ENCODE measurements at regions not wholly inside any gene's neighbourhood (a gene's known extent, or its start where the extent isn't known, plus 50 kb on each side); places are given as distances from the start of the nearest gene placed in this dataset.

GRCh38 chr5:74360535-74361210 lies 279.9 kb downstream of the ENC1 start:
- ATAC-seq (no peak), DNase-seq (no peak)
- Mint-ChIP-seq H3K4me1 (ENCODE audit: low read depth) (no peaks in the 10 kb centered on the region), H3K27me3 (ENCODE audit: low read depth) (peaks cover 2% of the 10 kb centered on the region), H3K36me3 (ENCODE audit: insufficient read depth) (no peaks in the 10 kb centered on the region), H3K4me3 (no peak overlapping the region), H3K9me3 (no peaks in the 10 kb centered on the region)

DNA sequence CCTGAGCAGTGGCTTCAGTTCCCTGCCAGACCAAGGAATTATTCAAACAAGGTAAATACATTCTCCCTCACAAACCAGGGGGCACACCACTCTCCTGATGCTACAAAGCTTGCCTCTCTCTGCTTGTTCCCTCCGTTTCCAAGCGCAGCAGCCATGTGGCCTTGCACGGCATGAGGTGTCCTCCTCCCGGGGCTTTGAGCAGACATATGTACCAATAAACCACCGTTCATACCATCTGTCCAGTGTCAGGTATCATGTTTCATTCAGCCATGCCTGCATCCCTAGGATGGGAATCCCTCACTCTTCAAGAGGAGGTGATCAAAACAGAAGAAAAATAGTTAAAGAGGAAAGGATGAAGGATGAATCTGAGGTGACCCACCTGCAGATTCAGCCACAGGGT lies 282.7 kb downstream of the ENC1 start:
- no peak for ATAC-seq
- DNase-seq = no peak
- Mint-ChIP-seq H3K4me1 (ENCODE audit: low read depth) (no peaks in the 10 kb centered on the region), H3K36me3 (ENCODE audit: insufficient read depth) (no peaks in the 10 kb centered on the region), H3K27me3 (ENCODE audit: low read depth) (peaks cover 5% of the 10 kb centered on the region), H3K4me3 (no peak overlapping the region), H3K9me3 (no peaks in the 10 kb centered on the region)

DNA sequence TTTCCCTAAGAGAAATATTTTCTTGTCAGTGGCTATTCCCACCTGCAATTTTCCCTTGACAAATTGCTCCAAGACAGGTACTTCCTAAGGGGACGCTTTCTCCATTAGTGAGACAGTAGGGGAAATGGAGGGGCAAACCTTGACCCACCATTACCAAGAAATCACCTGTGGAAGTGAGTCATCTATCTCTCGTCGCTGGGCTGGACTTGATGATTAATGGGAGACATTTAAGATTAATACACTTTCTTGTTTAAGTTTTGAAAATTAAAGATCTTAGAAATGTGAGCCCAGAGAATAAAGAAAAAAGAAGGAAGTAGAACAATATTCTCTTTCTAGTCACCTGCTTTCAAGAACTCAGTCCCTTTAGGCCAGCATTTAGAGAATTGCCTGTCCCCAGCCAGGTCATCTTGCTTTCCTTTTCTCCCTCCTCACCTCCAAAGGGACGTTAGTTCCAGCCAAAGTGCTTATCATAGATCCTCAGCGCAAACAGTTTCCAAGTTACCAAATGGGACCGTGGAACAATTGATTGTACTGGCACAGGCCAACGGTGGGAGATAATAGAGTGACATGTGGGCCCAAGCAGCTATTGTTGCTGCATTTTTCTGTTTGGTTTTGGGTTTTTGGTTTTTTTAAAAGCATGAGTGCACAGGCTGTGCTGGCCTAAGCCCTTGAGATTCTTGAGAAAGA lies 284.4 kb downstream of the ENC1 start:
- Mint-ChIP-seq H3K4me1 (ENCODE audit: low read depth) (no peaks in the 10 kb centered on the region), H3K36me3 (ENCODE audit: insufficient read depth) (no peaks in the 10 kb centered on the region), H3K9me3 (no peaks in the 10 kb centered on the region), H3K4me3 (no peak overlapping the region), H3K27me3 (ENCODE audit: low read depth) (peaks cover 11% of the 10 kb centered on the region)
- DNase-seq = no peak
- ATAC-seq = no peak

- H3K4me1 Mint-ChIP-seq (ENCODE audit: low read depth) = no peaks in the 10 kb centered on the region
- H3K27me3 Mint-ChIP-seq (ENCODE audit: low read depth) = peaks cover 14% of the 10 kb centered on the region
- no peaks in the 10 kb centered on the region for H3K9me3 Mint-ChIP-seq
- ATAC-seq = no peak
- DNase-seq = no peak
- no peaks in the 10 kb centered on the region for H3K36me3 Mint-ChIP-seq (ENCODE audit: insufficient read depth)
- no peak overlapping the region for H3K4me3 Mint-ChIP-seq
Measured at GRCh38 chr5:74355041-74355824, 285.3 kb downstream of the ENC1 start.

DNA sequence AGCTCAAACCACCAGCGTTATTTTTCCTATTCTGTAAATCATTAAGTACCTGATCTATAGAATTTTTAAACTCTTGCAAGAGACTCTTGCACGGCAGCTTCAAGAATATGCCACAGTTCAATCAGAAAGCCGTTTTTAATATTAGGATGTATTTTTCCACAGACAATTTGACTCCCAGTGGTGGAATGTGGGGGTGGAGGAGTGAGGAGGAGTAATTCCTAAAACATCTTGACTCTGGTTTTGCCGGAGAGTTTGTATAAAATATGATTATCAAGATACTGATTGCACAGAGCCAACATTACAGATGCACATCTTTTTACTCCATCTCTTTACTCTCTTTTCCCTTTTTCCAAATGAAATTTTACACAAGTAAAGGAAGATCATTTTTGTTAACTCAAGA lies 288.3 kb downstream of the ENC1 start:
- H3K9me3 Mint-ChIP-seq = peaks cover 3% of the 10 kb centered on the region
- no peak for DNase-seq
- no peaks in the 10 kb centered on the region for H3K36me3 Mint-ChIP-seq (ENCODE audit: insufficient read depth)
- ATAC-seq = no peak
- H3K4me1 Mint-ChIP-seq (ENCODE audit: low read depth) = no peaks in the 10 kb centered on the region
- peaks cover 32% of the 10 kb centered on the region for H3K27me3 Mint-ChIP-seq (ENCODE audit: low read depth)
- H3K4me3 Mint-ChIP-seq = no peak overlapping the region

- H3K9me3 Mint-ChIP-seq = no peaks in the 10 kb centered on the region
Measured at GRCh38 chr5:74342948-74343682, 297.4 kb downstream of the ENC1 start.

GRCh38 chr5:74342182-74342581 lies 298.3 kb downstream of the ENC1 start:
- H3K9me3 Mint-ChIP-seq = no peaks in the 10 kb centered on the region
- DNase-seq (no peak), ATAC-seq (no peak)
- peaks cover 10% of the 10 kb centered on the region for H3K27me3 Mint-ChIP-seq (ENCODE audit: low read depth)
- H3K4me3 Mint-ChIP-seq = no peak overlapping the region
- no peaks in the 10 kb centered on the region for H3K4me1 Mint-ChIP-seq (ENCODE audit: low read depth)
- no peaks in the 10 kb centered on the region for H3K36me3 Mint-ChIP-seq (ENCODE audit: insufficient read depth)

More at GRCh38 chr5:74342948-74343682, 297.4 kb downstream of the ENC1 start:
- ATAC-seq (no peak), DNase-seq (no peak)
- Mint-ChIP-seq H3K36me3 (ENCODE audit: insufficient read depth) (no peaks in the 10 kb centered on the region), H3K4me3 (no peak overlapping the region), H3K4me1 (ENCODE audit: low read depth) (no peaks in the 10 kb centered on the region), H3K27me3 (ENCODE audit: low read depth) (peaks cover 9% of the 10 kb centered on the region)

GRCh38 chr5:74341221-74341620 lies 299.3 kb downstream of the ENC1 start:
- H3K36me3 Mint-ChIP-seq (ENCODE audit: insufficient read depth) = no peaks in the 10 kb centered on the region
- H3K27me3 Mint-ChIP-seq (ENCODE audit: low read depth) = peaks cover 10% of the 10 kb centered on the region
- H3K4me3 Mint-ChIP-seq = no peak overlapping the region
- ATAC-seq (no peak), DNase-seq (no peak)
- no peaks in the 10 kb centered on the region for H3K9me3 Mint-ChIP-seq
- no peaks in the 10 kb centered on the region for H3K4me1 Mint-ChIP-seq (ENCODE audit: low read depth)

DNA sequence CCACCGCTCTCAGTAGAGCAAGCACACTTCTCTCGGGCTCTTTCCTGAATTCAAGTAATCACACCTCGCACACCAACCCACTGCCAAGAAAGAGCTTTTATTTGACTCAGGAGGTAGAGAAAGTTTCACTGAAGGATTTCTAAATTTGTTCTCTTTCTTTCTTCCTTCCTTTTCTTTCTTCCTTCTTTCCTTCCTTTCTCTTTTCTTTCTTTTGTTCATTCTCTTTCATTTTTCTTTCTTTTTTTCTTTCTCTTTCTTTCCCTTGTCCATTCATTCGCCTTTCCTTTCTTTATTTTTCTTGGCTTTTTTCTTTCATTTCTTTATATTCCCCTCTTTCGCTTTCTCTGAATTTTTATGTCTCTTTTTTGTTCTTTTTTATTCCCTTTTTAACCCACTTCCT lies 300.1 kb downstream of the ENC1 start:
- peaks cover 10% of the 10 kb centered on the region for H3K27me3 Mint-ChIP-seq (ENCODE audit: low read depth)
- H3K36me3 Mint-ChIP-seq (ENCODE audit: insufficient read depth) = no peaks in the 10 kb centered on the region
- H3K4me1 Mint-ChIP-seq (ENCODE audit: low read depth) = no peaks in the 10 kb centered on the region
- no peak for DNase-seq
- no peak for ATAC-seq
- no peak overlapping the region for H3K4me3 Mint-ChIP-seq
- H3K9me3 Mint-ChIP-seq = no peaks in the 10 kb centered on the region

- Mint-ChIP-seq H3K4me1 (ENCODE audit: low read depth) (no peaks in the 10 kb centered on the region), H3K4me3 (no peak overlapping the region), H3K9me3 (no peaks in the 10 kb centered on the region), H3K27me3 (ENCODE audit: low read depth) (peaks cover 17% of the 10 kb centered on the region), H3K36me3 (ENCODE audit: insufficient read depth) (no peaks in the 10 kb centered on the region)
- DNase-seq (no peak), ATAC-seq (no peak)
Measured at GRCh38 chr5:74337984-74338310, 302.6 kb downstream of the ENC1 start.

- Mint-ChIP-seq H3K9me3 (no peaks in the 10 kb centered on the region), H3K36me3 (ENCODE audit: insufficient read depth) (no peaks in the 10 kb centered on the region), H3K4me3 (no peak overlapping the region), H3K4me1 (ENCODE audit: low read depth) (no peaks in the 10 kb centered on the region), H3K27me3 (ENCODE audit: low read depth) (peaks cover 17% of the 10 kb centered on the region)
- ATAC-seq (no peak), DNase-seq (no peak)
Measured at GRCh38 chr5:74337254-74337983, 303.1 kb downstream of the ENC1 start.

- H3K4me3 Mint-ChIP-seq = no peak overlapping the region
- H3K4me1 Mint-ChIP-seq (ENCODE audit: low read depth) = no peaks in the 10 kb centered on the region
- ATAC-seq (no peak), DNase-seq (no peak)
- H3K36me3 Mint-ChIP-seq (ENCODE audit: insufficient read depth) = no peaks in the 10 kb centered on the region
- peaks cover 19% of the 10 kb centered on the region for H3K27me3 Mint-ChIP-seq (ENCODE audit: low read depth)
- no peaks in the 10 kb centered on the region for H3K9me3 Mint-ChIP-seq
Measured at GRCh38 chr5:74336297-74336696, 304.2 kb downstream of the ENC1 start.

DNA sequence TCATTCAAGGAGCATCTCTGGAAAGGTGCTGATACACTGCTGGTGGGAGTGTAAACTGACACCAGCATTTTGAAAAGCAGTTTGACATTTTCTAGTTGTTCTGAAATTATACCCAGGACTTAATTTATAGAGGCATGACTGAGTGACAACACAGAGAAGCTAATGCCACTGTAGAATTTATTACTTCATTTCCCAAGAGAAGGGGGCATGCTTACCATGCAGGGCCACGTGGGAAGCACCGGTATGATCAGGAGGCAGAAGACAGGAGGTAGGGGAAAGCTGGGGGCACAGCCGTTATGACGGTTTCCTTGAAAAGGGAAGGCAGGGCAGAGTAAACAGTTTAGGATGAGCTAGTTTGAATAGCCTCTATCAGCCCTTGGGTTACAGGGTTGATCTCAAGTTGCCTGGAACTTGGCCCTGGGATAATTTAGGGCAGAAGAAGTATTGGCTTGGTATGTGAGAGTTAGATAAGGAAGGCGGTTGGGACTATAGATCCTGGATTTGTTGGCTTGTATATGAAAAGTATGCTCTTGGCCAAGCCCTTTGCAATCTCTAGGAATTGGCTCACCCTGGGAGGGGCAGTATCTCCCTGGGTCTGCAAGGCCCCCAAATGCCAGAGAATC lies 305.7 kb downstream of the ENC1 start:
- Mint-ChIP-seq H3K27me3 (ENCODE audit: low read depth) (peaks cover 16% of the 10 kb centered on the region), H3K9me3 (no peaks in the 10 kb centered on the region), H3K4me1 (ENCODE audit: low read depth) (no peaks in the 10 kb centered on the region), H3K36me3 (ENCODE audit: insufficient read depth) (no peaks in the 10 kb centered on the region), H3K4me3 (no peak overlapping the region)
- ATAC-seq = no peak
- DNase-seq = no peak
